Muscle layer of duodenum (tissue), 2 donors: ENCODE measurements at regions not wholly inside any gene's neighbourhood (a gene's known extent, or its start where the extent isn't known, plus 50 kb on each side); places are given as distances from the start of the nearest gene placed in this dataset.

Experiments used
- H3K27ac ChIP-seq: one replicate; pipeline ENCODE4 v1.7.0; 2013; ENCODE audit warnings: mild to moderate bottlenecking, low read length
- H3K27me3 ChIP-seq: one replicate; pipeline ENCODE4 v1.7.0; 2013; ENCODE audit warnings: low read depth, mild to moderate bottlenecking, control low read depth, low read length
- H3K36me3 ChIP-seq, 2 donors: one replicate each; pipeline ENCODE4 v1.7.0; 2013; ENCODE audit warnings: low read length in 2 of 2, control low read depth in 1 of 2, mild to moderate bottlenecking in 1 of 2; ENCODE audit not compliant: insufficient read depth in 2 of 2, control insufficient read depth in 1 of 2
- H3K4me1 ChIP-seq, 2 donors: one replicate each; pipeline ENCODE4 v1.7.0; 2013; ENCODE audit warnings: low read length in 2 of 2, mild to moderate bottlenecking in 2 of 2, control low read depth in 1 of 2, moderate library complexity in 1 of 2; ENCODE audit not compliant: insufficient read depth in 2 of 2, control insufficient read depth in 1 of 2
- H3K4me3 ChIP-seq, 2 donors: one replicate each; pipeline ENCODE4 v1.7.0; 2013; ENCODE audit warnings: low read length in 2 of 2, low read depth in 1 of 2, mild to moderate bottlenecking in 1 of 2
- H3K9me3 ChIP-seq, 2 donors: one replicate each; pipeline ENCODE4 v1.7.0; 2013; ENCODE audit warnings: low read length in 2 of 2, control low read depth in 1 of 2, mild to moderate bottlenecking in 1 of 2; ENCODE audit not compliant: control insufficient read depth in 1 of 2
- donor health status: healthy.

GRCh38 chr20:40770564-40771307 lies 81.7 kb upstream of the MAFB start:
- Histone ChIP-seq H3K4me1 (no peaks in the 10 kb centered on the region), H3K9me3 (no peaks in the 10 kb centered on the region), H3K27ac (no peak overlapping the region), H3K4me3 (no peak overlapping the region), H3K36me3 (no peaks in the 10 kb centered on the region), H3K27me3 (no peaks in the 10 kb centered on the region)

- H3K36me3 ChIP-seq = no peaks in the 10 kb centered on the region
- no peak overlapping the region for H3K27ac ChIP-seq
- no peaks in the 10 kb centered on the region for H3K9me3 ChIP-seq
- no peak overlapping the region for H3K4me3 ChIP-seq
- H3K27me3 ChIP-seq = no peaks in the 10 kb centered on the region
- H3K4me1 ChIP-seq = no peaks in the 10 kb centered on the region
Measured at GRCh38 chr20:40771308-40771610, 82.2 kb upstream of the MAFB start.

- no peaks in the 10 kb centered on the region for H3K27me3 ChIP-seq
- H3K4me3 ChIP-seq = no peak overlapping the region
- H3K36me3 ChIP-seq = no peaks in the 10 kb centered on the region
- H3K27ac ChIP-seq = no peak overlapping the region
- no peaks in the 10 kb centered on the region for H3K4me1 ChIP-seq
- no peaks in the 10 kb centered on the region for H3K9me3 ChIP-seq
Measured at GRCh38 chr20:40771848-40772511, 82.9 kb upstream of the MAFB start.

DNA sequence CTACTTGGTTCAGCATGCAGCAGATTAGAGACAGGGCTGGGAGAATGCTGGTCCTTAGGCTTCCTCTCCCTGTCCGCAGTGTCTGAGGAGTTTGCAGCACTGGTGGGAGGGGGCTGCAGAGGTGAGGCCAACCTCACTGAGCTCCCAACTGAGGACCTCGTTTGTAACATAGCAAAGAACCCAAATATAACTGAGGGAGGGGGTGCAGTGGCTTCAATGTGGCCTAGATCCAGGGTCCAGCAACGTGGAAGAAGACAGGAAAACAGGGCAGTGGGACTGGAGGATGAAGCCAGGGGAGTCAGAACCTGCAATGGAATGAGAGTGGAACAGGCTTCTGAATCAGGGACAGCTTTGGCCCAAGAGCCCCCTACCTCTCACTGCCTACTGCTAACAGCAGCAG lies 84.3 kb upstream of the MAFB start:
- no peaks in the 10 kb centered on the region for H3K36me3 ChIP-seq
- no peaks in the 10 kb centered on the region for H3K4me1 ChIP-seq
- no peak overlapping the region for H3K4me3 ChIP-seq
- no peaks in the 10 kb centered on the region for H3K9me3 ChIP-seq
- H3K27me3 ChIP-seq = no peaks in the 10 kb centered on the region
- H3K27ac ChIP-seq = no peak overlapping the region

DNA sequence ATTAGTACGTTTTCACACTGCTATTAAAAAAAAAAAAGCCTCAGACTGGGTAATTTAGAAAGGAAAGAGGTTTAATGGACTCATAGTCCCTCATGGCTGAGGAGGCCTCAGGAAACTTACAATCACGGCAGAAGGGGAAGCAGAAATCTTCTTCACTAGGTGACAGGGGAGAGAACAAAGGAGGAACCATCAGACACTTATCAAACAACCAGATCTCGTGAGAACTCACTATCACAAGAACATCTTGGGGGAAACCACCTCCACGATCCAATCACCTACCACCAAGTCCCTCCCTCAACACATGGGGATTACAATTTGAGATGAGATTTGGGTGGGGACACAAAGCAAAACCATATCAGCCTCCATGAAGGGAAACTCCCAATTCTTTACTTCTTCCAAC lies 85.2 kb upstream of the MAFB start:
- H3K4me1 ChIP-seq = no peaks in the 10 kb centered on the region

DNA sequence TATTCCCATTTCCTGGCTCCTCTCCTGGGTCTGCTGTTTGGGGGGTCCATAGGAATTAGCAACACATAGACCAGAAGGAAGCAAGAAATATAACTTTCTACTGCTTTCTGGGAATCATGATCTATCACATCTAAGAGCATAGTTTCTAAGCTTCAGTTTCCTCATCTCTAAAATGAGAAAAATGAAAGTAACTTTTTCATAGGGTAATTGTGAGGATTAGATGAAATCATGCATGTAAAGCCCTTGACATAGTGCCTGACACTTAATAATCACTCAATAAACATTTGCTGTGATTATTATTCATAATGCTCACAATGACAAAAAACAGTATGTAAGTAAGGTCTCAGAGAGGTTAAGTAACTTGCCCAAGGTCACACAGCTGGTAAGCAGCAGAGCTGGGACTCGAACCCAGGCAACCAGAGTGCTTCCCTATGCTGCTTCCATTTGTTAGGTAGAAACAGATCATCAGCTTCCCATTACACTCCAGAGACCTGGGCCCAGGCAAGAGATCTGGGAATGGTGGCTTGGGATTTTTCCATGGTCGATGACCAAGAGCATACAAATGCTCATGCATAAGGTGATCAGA lies 86.6 kb upstream of the MAFB start:
- Histone ChIP-seq H3K9me3 (no peaks in the 10 kb centered on the region), H3K36me3 (no peaks in the 10 kb centered on the region), H3K4me3 (no peak overlapping the region), H3K4me1 (no peaks in the 10 kb centered on the region), H3K27me3 (no peaks in the 10 kb centered on the region), H3K27ac (no peak overlapping the region)

More for the DNA sequence above, 85.2 kb upstream of the MAFB start:
- Histone ChIP-seq H3K27ac (no peak overlapping the region), H3K4me3 (no peak overlapping the region), H3K27me3 (no peaks in the 10 kb centered on the region), H3K9me3 (no peaks in the 10 kb centered on the region), H3K36me3 (no peaks in the 10 kb centered on the region)

DNA sequence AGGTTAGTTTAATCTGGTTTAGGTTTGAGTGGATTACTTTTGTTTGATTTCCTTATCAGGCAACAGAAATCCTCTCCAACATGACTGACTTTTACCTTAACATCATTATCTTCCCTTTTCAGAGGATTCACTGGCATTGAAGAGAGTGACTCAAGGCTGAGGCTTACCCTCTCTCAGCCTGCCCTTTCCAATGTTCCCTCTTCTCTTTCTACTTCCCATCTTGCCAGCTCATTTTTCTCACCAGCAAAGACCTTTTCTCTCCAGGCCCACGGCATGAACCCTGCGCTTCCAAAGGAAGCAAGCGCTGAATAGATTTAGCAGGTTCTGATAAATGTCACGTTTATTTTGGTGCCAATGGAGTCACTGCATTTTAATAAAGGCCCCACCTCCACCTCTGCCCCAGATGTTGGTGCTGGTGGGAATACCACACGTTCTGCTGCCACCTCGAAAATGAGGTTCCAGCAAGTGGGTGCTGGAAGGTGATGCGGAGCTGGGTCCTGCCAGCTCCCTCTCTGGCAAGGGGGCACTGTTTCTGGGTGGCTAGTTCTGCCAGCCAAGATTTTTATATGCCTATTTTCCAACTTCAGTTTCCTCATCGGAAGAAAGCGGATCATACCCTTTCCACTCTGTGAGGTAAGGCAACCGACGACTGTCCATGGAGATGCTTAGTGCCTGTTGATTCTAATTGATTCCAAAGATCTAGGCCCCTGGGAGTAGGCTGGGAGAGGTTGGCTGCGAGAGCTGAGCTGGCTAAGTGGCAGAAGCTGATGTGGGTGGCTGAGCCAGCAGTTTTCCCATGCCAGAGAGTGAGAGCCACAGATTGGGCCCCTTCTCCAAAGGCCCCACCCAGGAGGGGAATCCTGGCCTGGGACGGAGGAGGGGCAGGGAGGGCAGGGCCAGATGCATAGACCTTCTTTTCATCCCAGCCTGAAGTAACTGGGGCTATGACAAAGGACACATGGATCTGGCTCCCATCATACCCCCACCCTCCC lies 87.7 kb upstream of the MAFB start:
- Histone ChIP-seq H3K4me3 (no peak overlapping the region), H3K27me3 (no peaks in the 10 kb centered on the region), H3K4me1 (no peaks in the 10 kb centered on the region), H3K9me3 (no peaks in the 10 kb centered on the region), H3K36me3 (no peaks in the 10 kb centered on the region), H3K27ac (no peak overlapping the region)

DNA sequence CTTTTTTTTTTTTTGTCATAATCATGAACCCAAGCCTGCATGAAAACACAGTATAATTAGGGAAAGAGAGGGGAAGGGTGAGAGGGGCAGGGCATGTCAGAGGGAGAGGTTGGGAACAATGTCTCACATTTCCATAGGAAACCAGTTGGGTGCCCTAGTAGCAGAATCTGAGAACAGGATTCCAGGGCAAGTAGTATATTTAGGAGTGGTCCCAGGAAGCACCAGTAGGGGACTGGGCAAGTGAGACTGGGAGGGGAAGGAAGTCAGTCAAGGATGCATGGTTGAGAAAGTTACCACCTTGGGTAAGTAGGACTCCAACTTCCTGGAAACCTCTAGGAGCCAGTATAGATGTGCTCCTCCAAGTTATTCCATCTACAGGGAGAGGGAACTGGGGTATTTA lies 88.6 kb upstream of the MAFB start:
- H3K9me3 ChIP-seq = no peaks in the 10 kb centered on the region
- no peaks in the 10 kb centered on the region for H3K36me3 ChIP-seq
- H3K27me3 ChIP-seq = no peaks in the 10 kb centered on the region
- no peak overlapping the region for H3K4me3 ChIP-seq
- no peak overlapping the region for H3K27ac ChIP-seq
- H3K4me1 ChIP-seq = no peaks in the 10 kb centered on the region

DNA sequence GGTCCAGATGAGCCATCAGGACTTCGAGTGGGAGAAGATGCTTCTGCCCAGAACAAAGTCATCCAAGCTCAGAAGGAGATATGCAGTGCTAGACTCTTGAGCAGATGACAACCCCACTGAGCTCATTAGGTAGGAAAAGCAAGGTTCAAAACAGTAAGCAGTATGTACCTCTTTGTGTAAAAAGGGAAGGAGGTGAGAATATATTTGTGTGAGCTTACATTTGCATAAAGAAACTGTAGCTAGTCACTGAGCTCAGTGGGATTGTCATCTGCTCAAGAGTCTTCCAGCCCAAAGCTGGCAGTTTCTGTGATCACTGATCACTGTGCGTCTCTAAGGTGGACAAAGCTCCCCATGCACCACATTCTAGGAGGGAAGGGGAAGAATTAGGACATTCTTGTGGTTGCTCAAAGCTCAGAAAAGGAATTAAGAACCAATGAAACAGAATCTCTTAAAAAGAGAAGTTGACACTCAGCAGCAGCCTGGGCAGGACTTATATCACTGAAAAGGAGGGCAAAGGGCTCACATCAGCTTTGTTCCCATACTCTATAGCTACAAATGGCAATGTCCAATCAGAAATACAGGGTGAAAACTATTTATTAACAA lies 90.0 kb upstream of the MAFB start:
- Histone ChIP-seq H3K9me3 (no peaks in the 10 kb centered on the region), H3K36me3 (no peaks in the 10 kb centered on the region), H3K4me3 (no peak overlapping the region), H3K4me1 (no peaks in the 10 kb centered on the region), H3K27me3 (no peaks in the 10 kb centered on the region), H3K27ac (no peak overlapping the region)

GRCh38 chr20:40781327-40782042 lies 92.4 kb upstream of the MAFB start:
- H3K27ac ChIP-seq = no peak overlapping the region
- no peaks in the 10 kb centered on the region for H3K36me3 ChIP-seq
- no peaks in the 10 kb centered on the region for H3K4me1 ChIP-seq
- no peaks in the 10 kb centered on the region for H3K9me3 ChIP-seq
- no peak overlapping the region for H3K4me3 ChIP-seq
- H3K27me3 ChIP-seq = no peaks in the 10 kb centered on the region
